ENCODE measurements at regions not wholly inside any gene's neighbourhood (a gene's known extent, or its start where the extent isn't known, plus 50 kb on each side); places are given as distances from the start of the nearest gene placed in this dataset.

- TF ChIP-seq INSM2 (tag by site-specific recombination; IDR thresholded peaks at IDR 0.05) (no peak), ZNF639 (tag by site-specific recombination; IDR thresholded peaks at IDR 0.05) (no peak), ZBTB1 (tag by site-specific recombination; IDR thresholded peaks at IDR 0.05) (no peak), ZNF239 (tag by site-specific recombination; IDR thresholded peaks at IDR 0.05) (no peak), ZNF398 (tag by site-specific recombination; IDR thresholded peaks at IDR 0.05) (no peak), KLF16 (tag by site-specific recombination; IDR thresholded peaks at IDR 0.05) (no peak)
- Histone ChIP-seq H3K4me1 (ENCODE audit: control insufficient read depth, insufficient read depth, low read length) (no peaks in the 10 kb centered on the region), H3K27ac (ENCODE audit: extremely low read depth, low read depth, low read length) (no peak overlapping the region), H3K36me3 (ENCODE audit: control insufficient read depth in 2 of 2, insufficient read depth in 1 of 2, low read length in 2 of 2) (no peaks in the 10 kb centered on the region), H3K9me3 (ENCODE audit: control insufficient read depth, insufficient read depth, low read depth, low read length) (no peaks in the 10 kb centered on the region), H3K4me3 (ENCODE audit: low read depth, low read length) (no peak overlapping the region)
- ChIA-PET CTCF (interaction anchor here (0.8 kb wide), 1 partner anchor 200 kb away, joined by 3 read pairs; no protein-coding TSS in a partner anchor), POLR2A (no interaction called here)
Observed at GRCh38 chr7:116382375-116382774, 117.2 kb upstream of the CAV2 start.

GRCh38 chr7:116384936-116385635, 114.5 kb upstream of the CAV2 start:
- Histone ChIP-seq H3K9me3 (ENCODE audit: control insufficient read depth, insufficient read depth, low read depth, low read length) (no peaks in the 10 kb centered on the region), H3K4me3 (ENCODE audit: low read depth, low read length) (no peak overlapping the region), H3K36me3 (ENCODE audit: control insufficient read depth in 2 of 2, insufficient read depth in 1 of 2, low read length in 2 of 2) (no peaks in the 10 kb centered on the region), H3K27ac (ENCODE audit: extremely low read depth, low read depth, low read length) (no peak overlapping the region), H3K4me1 (ENCODE audit: control insufficient read depth, insufficient read depth, low read length) (no peaks in the 10 kb centered on the region)
- TF ChIP-seq SP3 (tag by site-specific recombination; IDR thresholded peaks at IDR 0.05) (no peak), GLIS1 (tag by site-specific recombination; IDR thresholded peaks at IDR 0.05) (no peak), ZFHX2 (tag by site-specific recombination; conservative IDR thresholded peaks at IDR 0.05) (no peak), ZNF214 (tag by site-specific recombination; IDR thresholded peaks at IDR 0.05; ENCODE audit: borderline replicate concordance) (no peak), ZNF529 (tag by site-specific recombination; IDR thresholded peaks at IDR 0.05; ENCODE audit: insufficient replicate concordance) (no peak), ZNF362 (tag by site-specific recombination; IDR thresholded peaks at IDR 0.05) (no peak), ZNF639 (tag by site-specific recombination; IDR thresholded peaks at IDR 0.05) (no peak), ZSCAN18 (tag by site-specific recombination; IDR thresholded peaks at IDR 0.05) (no peak), ZNF561 (tag by site-specific recombination; IDR thresholded peaks at IDR 0.05; ENCODE audit: borderline replicate concordance) (no peak), ZBTB44 (tag by site-specific recombination; IDR thresholded peaks at IDR 0.05) (no peak), ZNF549 (tag by site-specific recombination; IDR thresholded peaks at IDR 0.05) (no peak), RBAK (tag by site-specific recombination; IDR thresholded peaks at IDR 0.05) (no peak), CTCF (tag by site-specific recombination; IDR thresholded peaks at IDR 0.05) (no peak), ZNF121 (tag by site-specific recombination; IDR thresholded peaks at IDR 0.05) (no peak), ZNF747 (tag by site-specific recombination; IDR thresholded peaks at IDR 0.05) (no peak)
- ChIA-PET CTCF (no interaction called here), POLR2A (no interaction called here)
